HG02763 (cell line): ENCODE measurements at regions not wholly inside any gene's neighbourhood (a gene's known extent, or its start where the extent isn't known, plus 50 kb on each side); places are given as distances from the start of the nearest gene placed in this dataset.

ENCODE experiments used
- ATAC-seq: cut with Tn5 transposase; IDR thresholded peaks from one replicate; pipeline ENCODE4 v1.9.1; 2021; ENCODE audit warnings: mild to moderate bottlenecking, moderate library complexity; ENCODE audit not compliant: unreplicated experiment

- ATAC-seq = no peak
These were observed 76.6 kb upstream of the LMO1 start for GRCh38 chr11:8340296-8340695.

DNA sequence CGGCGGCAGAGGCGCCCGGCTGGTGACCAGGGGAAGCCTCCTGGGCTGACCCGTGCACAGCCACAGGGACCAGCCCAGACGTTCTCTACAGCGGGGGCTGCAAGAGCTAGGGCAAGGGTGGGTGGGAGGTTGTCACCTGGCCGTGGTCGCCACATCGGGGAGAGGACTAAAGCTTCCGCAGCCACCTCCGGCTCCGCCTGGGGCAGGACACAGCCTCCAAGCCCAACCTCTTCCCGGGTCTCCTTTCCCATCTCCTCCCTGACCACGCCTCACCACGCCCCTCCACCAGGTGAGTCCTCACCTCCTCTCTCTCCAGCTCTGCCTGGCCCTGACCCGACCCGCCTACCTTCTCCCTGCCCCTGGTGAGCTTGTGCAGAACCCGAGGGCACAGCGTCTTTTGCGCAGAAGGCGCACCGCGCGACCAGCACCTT lies 75.9 kb upstream of the LMO1 start:
- no peak for ATAC-seq

DNA sequence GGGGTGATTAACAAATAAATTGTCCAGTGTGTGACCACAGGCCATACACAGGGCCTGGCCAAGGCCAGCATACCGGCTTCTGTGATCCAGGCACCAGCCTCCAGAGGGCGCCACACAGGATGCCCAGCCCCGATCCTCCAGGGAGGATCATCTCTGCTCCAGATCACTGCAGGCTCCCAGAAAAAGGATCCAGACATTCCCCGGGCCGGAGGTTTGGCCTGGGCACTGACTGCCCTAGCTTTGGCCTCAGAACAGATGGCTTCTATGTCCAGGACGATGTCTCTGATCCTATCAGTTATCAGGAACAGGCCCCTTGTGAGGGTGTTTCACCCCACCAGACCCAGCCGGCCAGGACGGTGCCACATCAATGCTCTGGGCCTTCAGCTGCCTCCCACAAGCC lies 74.5 kb upstream of the LMO1 start:
- ATAC-seq = no peak

DNA sequence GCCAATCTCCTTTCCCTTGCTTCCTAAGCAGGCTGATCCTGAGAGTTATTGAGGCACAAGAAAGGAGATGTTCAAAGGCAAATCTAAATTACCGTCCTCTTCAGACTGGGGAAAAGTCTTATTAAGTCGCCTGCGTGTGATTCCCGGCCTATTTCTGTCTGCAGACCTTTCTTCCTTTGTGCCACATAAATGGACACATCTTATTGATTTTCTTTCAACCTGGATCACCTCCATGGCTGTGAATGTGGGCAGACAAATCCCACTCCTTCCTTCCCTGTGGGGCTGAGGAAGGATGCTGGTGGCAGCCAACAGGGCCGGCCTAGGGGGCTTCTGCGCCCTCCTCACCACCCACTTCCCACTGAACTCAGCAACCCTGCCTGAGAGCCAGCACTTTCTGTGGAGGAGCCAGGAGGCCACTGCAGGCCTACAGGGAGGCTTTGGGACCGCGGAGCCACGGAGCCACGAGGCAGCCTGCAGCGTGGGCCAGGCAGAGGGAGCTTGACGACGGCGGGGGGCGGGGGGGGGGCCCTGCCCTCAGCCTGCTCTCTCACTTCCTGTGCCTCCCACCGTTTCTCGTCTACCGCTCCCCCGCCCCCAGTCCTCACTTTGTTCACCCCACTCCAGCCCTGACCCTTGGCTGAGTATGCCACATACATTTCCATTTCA lies 73.6 kb upstream of the LMO1 start:
- no peak for ATAC-seq

- no peak for ATAC-seq
These were observed 72.9 kb upstream of the LMO1 start for GRCh38 chr11:8336356-8337129.

DNA sequence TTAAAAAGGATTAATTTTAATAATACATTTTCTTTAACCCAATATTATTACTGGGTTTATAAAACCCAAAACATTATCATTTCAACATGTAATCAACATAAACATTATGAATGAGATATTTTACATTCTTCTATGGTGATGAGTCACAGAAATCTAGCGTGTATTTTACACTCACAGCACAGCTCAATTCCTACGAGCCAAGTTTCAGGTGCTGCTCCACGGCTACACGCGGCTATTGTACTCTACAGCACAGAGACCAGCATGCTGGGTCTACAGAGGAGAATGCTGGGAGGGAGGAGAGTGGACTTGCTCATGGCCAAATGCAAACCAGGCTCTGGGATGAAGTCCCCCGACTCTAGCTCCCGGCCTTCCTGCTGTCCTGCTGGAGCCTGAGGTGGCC lies 72.0 kb upstream of the LMO1 start:
- ATAC-seq = no peak

DNA sequence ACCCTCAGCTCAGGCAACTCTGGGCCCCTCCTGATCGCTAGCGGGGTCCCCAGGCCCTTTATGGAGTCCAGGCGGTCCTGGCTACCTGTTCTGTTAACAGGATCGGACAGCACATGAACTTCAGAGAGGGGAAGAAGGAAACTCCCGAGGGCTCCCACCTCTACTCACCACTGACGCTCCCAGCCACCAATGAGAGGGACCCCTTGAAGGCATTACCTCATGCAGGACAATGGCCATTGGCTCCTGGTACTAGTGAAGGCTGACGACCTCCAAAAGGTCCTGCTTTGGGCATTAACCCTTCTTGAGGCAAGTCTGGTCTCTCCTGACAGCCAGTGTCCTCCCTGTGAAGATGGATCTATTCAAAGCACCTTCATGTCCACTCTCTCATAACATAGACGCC lies 71.5 kb upstream of the LMO1 start:
- no peak for ATAC-seq

GRCh38 chr11:8333811-8334401 lies 70.2 kb upstream of the LMO1 start:
- no peak for ATAC-seq

- no peak for ATAC-seq
These were observed 69.7 kb upstream of the LMO1 start for GRCh38 chr11:8333376-8333775.

- no peak for ATAC-seq
These were observed 69.2 kb upstream of the LMO1 start for GRCh38 chr11:8332891-8333290.

- no peak for ATAC-seq
These were observed 68.5 kb upstream of the LMO1 start for GRCh38 chr11:8332196-8332595.

- no peak for ATAC-seq
These were observed 68.1 kb upstream of the LMO1 start for GRCh38 chr11:8331767-8332166.

GRCh38 chr11:8330896-8331295 lies 67.2 kb upstream of the LMO1 start:
- ATAC-seq = no peak

DNA sequence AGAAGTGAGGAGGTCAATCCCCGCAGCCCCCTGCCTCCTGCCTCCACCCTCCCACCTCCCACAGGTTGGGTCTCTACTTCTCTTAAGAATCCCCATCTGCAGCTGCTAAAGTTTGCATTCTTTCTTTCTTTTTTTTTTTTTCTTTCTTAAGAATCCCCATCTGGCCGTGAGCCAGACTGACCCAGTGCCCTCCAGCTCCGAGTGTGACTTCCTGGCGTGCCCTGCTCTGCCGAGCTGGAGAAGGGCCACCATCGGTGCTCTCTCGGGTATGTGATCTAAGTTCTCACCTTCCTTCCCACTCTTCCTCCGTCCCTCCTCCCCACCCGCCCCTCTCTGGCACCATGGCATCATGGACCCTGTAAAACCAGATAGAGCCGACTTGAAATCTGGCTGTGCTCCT lies 66.7 kb upstream of the LMO1 start:
- no peak for ATAC-seq

DNA sequence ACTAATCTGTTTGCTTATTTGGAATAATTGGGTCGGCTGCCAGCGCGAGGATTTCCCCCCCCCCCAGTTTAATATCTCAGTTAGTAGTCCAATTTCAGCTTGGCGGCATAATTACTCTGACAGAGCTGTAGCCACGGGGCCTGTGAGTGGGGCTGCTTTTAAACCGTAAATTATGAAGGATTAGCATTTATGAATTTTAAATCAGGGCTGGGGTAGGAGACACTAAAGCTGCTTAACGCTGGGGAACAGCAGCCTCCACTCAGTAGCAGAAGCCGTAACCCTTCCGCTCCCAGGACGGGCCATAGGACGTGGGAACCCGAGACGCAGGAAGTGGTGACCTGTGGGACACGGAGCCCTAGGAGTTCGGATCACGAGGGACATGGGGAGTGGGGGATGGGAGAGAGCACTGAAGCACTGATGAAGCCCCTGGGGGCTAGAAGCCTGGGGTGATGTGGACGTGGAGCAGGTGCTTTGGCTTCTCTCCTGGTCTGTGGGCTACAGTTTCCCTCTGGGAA lies 66.2 kb upstream of the LMO1 start:
- ATAC-seq = no peak

DNA sequence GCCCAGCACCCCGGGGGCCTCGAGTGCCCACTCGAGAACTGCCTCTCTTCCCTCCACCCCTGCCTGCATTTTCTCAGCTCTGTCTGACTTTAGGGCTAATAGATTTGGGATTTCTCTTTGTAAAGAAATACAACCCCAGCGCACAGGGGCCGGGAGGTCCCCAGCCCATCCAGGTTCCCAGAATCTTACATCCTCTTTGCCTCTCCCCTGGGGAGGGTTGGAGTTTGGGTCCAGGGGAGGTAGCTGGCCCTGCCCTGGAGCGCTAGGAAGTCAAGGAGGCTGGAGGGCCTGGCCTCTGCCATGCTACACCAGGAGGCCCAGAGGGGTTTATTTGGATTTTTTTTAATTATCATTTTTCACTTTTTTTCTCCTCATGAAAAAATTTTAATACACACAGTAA lies 65.7 kb upstream of the LMO1 start:
- ATAC-seq = no peak

DNA sequence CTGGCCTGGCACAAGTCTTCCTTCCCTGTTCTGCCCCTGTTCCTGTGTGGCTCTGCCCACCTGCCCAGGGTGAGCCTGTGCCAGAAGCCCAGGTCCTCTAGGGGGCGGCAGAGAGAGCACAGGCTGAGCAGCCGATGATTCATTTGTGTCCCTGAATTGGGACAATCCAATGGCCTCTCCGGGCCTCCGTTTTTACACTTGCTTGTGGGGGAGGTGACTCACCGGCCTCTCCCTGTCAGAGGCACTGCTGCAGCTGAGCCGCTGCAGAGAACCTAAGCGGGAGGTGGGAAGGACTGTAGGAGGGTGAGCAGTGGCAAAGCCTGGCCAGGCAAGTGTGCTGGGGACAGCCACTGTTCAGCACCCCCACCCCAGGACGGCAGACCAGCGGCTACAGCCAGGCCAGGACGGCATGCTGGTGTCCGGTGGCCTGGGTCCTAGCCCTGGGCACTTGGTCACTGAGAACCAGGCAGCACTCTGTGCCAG lies 65.2 kb upstream of the LMO1 start:
- ATAC-seq = peak; percentile 52

GRCh38 chr11:8328231-8328794 lies 64.6 kb upstream of the LMO1 start:
- ATAC-seq = no peak

GRCh38 chr11:8327761-8328192 lies 64.1 kb upstream of the LMO1 start:
- peak; percentile 58 for ATAC-seq

- ATAC-seq = no peak
These were observed 62.7 kb upstream of the LMO1 start for GRCh38 chr11:8326337-8326736.

- no peak for ATAC-seq
These were observed 62.1 kb upstream of the LMO1 start for GRCh38 chr11:8325591-8326304.
